Activated naive CD8-positive, alpha-beta T cell treated with anti-CD3 and anti-CD28 coated beads, Interleukin-2, amount 50 U/mL, for 16 hours (primary cell): ENCODE measurements at regions not wholly inside any gene's neighbourhood (a gene's known extent, or its start where the extent isn't known, plus 50 kb on each side); places are given as distances from the start of the nearest gene placed in this dataset.

Experiments
- DNase-seq: peaks from one replicate; pipeline ENCODE4 v3.0.0-alpha.2; 2020; ENCODE audit warnings: low read depth, low spot score

GRCh38 chr3:30206051-30206450 is 400.4 kb upstream of the TGFBR2 start:
- no peak for DNase-seq

GRCh38 chr3:30221619-30222018 is 384.8 kb upstream of the TGFBR2 start:
- no peak for DNase-seq

GRCh38 chr3:30222441-30222840 is 384.0 kb upstream of the TGFBR2 start:
- DNase-seq: no peak

GRCh38 chr3:30225021-30225420 is 381.4 kb upstream of the TGFBR2 start:
- no peak for DNase-seq

- no peak for DNase-seq
These were observed 379.7 kb upstream of the TGFBR2 start for GRCh38 chr3:30226601-30227151.

GRCh38 chr3:30227571-30228301 is 378.7 kb upstream of the TGFBR2 start:
- DNase-seq: no peak

GRCh38 chr3:30228302-30228631 is 378.1 kb upstream of the TGFBR2 start:
- DNase-seq: no peak

- no peak for DNase-seq
These were observed 374.9 kb upstream of the TGFBR2 start for GRCh38 chr3:30231277-30232141.

GRCh38 chr3:30232142-30232541 is 374.3 kb upstream of the TGFBR2 start:
- no peak for DNase-seq

- no peak for DNase-seq
These were observed 372.3 kb upstream of the TGFBR2 start for GRCh38 chr3:30233913-30234646.

- DNase-seq: no peak
These were observed 370.4 kb upstream of the TGFBR2 start for GRCh38 chr3:30236011-30236410.

- DNase-seq: no peak
These were observed 364.7 kb upstream of the TGFBR2 start for GRCh38 chr3:30241721-30242120.

GRCh38 chr3:30245858-30246622 is 360.4 kb upstream of the TGFBR2 start:
- no peak for DNase-seq

GRCh38 chr3:30248423-30248822 is 358.0 kb upstream of the TGFBR2 start:
- DNase-seq: no peak

GRCh38 chr3:30252474-30252873 is 353.9 kb upstream of the TGFBR2 start:
- no peak for DNase-seq

GRCh38 chr3:30253832-30254231 is 352.6 kb upstream of the TGFBR2 start:
- DNase-seq: no peak

GRCh38 chr3:30256474-30256873 is 349.9 kb upstream of the TGFBR2 start:
- DNase-seq: no peak

GRCh38 chr3:30258426-30259392 is 347.7 kb upstream of the TGFBR2 start:
- DNase-seq: no peak

- no peak for DNase-seq
These were observed 346.7 kb upstream of the TGFBR2 start for GRCh38 chr3:30259730-30260129.

GRCh38 chr3:30260762-30261161 is 345.6 kb upstream of the TGFBR2 start:
- DNase-seq: no peak
